ENCODE measurements at regions not wholly inside any gene's neighbourhood (a gene's known extent, or its start where the extent isn't known, plus 50 kb on each side); places are given as distances from the start of the nearest gene placed in this dataset.
A peak's percentile ranks its signal among the peaks of the same experiment; 100 is the strongest.
"Not testable (repeated sequence)": the region's sequence is repeated elsewhere in the genome, so short reads cannot be mapped to it uniquely, and the experiment has no call there.

GRCh38 chr16:85240982-85241924 is 129.0 kb upstream of the CIBAR2 start:
- DNase-seq (ENCODE audit: low read depth) = no peak
- peaks cover 14% of the 10 kb centered on the region for H3K27me3 ChIP-seq (ENCODE audit: control insufficient read depth, insufficient read depth, low read length)
- no peak for TF ChIP-seq CTCF (IDR thresholded peaks at IDR 0.05; ENCODE audit: insufficient read depth, low read length, poor library complexity, severe bottlenecking)
- no peak overlapping the region for H3K4me3 ChIP-seq (ENCODE audit: low read depth, low read length)
- H3K36me3 ChIP-seq (ENCODE audit: control insufficient read depth, insufficient read depth, low read length) = no peaks in the 10 kb centered on the region

DNA sequence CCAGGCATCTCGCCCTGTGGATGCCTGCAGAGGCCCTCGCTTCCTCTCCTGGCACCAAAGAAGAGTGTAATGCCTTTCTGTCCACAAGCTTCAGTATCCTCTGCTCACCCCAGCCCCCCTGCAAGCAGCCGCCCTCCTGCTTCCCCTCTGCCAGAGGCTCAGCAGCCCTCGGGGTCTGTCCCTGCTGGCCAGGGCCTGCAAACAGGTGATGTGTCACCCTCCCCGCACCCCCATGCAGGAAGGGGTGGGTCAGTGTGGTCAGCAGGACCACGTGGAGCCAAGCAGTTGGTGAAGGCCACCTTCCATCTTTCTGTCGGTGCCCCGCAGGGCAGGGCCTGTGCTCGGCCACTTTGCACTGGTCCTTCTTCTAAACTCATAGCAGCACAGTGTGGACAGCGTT is 129.9 kb upstream of the CIBAR2 start:
- no peak for DNase-seq (ENCODE audit: low read depth)
- H3K4me3 ChIP-seq (ENCODE audit: low read depth, low read length) = no peak overlapping the region
- no peak for TF ChIP-seq CTCF (IDR thresholded peaks at IDR 0.05; ENCODE audit: insufficient read depth, low read length, poor library complexity, severe bottlenecking)
- no peaks in the 10 kb centered on the region for H3K36me3 ChIP-seq (ENCODE audit: control insufficient read depth, insufficient read depth, low read length)
- H3K27me3 ChIP-seq (ENCODE audit: control insufficient read depth, insufficient read depth, low read length) = peaks cover 20% of the 10 kb centered on the region

GRCh38 chr16:85243308-85243707 is 131.0 kb upstream of the CIBAR2 start:
- H3K27me3 ChIP-seq (ENCODE audit: control insufficient read depth, insufficient read depth, low read length) = peaks cover 24% of the 10 kb centered on the region
- H3K4me3 ChIP-seq (ENCODE audit: low read depth, low read length) = no peak overlapping the region
- no peak for TF ChIP-seq CTCF (IDR thresholded peaks at IDR 0.05; ENCODE audit: insufficient read depth, low read length, poor library complexity, severe bottlenecking)
- no peaks in the 10 kb centered on the region for H3K36me3 ChIP-seq (ENCODE audit: control insufficient read depth, insufficient read depth, low read length)
- DNase-seq (ENCODE audit: low read depth) = no peak

DNA sequence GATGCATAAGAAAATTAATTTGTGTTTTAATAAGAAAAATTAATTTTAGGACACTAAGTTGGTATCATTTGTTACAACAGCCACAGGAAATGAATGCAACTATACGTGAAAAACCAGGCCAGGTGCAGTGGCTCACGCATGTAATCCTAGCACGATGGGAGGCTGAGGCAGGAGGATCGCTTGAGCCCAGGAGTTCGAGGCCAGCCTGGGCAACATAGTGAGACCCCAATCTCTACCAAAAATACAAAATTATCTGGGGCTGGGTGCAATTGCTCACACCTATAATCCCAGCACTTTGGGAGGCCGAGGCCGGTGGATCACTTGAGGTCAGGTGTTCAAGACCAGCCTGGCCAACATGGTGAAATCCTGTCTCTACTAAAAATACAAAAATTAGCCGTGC is 132.2 kb upstream of the CIBAR2 start:
- not testable (repeated sequence) for H3K4me3 ChIP-seq (ENCODE audit: low read depth, low read length)
- H3K27me3 ChIP-seq (ENCODE audit: control insufficient read depth, insufficient read depth, low read length) = peaks cover 25% of the 10 kb centered on the region

GRCh38 chr16:85245307-85246172 is 133.3 kb upstream of the CIBAR2 start:
- Histone ChIP-seq H3K4me3 (ENCODE audit: low read depth, low read length) (no peak overlapping the region), H3K27me3 (ENCODE audit: control insufficient read depth, insufficient read depth, low read length) (peaks cover 27% of the 10 kb centered on the region), H3K36me3 (ENCODE audit: control insufficient read depth, insufficient read depth, low read length) (no peaks in the 10 kb centered on the region)
- DNase-seq (ENCODE audit: low read depth) = no peak
- peak; percentile 91 for TF ChIP-seq CTCF (IDR thresholded peaks at IDR 0.05; ENCODE audit: insufficient read depth, low read length, poor library complexity, severe bottlenecking)

More for the DNA sequence above, 132.2 kb upstream of the CIBAR2 start:
- H3K36me3 ChIP-seq (ENCODE audit: control insufficient read depth, insufficient read depth, low read length); DNase-seq (ENCODE audit: low read depth): not testable (repeated sequence)

GRCh38 chr16:85246473-85246872 is 134.2 kb upstream of the CIBAR2 start:
- TF ChIP-seq CTCF (IDR thresholded peaks at IDR 0.05; ENCODE audit: insufficient read depth, low read length, poor library complexity, severe bottlenecking) = no peak
- H3K4me3 ChIP-seq (ENCODE audit: low read depth, low read length) = no peak overlapping the region
- peaks cover 25% of the 10 kb centered on the region for H3K27me3 ChIP-seq (ENCODE audit: control insufficient read depth, insufficient read depth, low read length)
- DNase-seq (ENCODE audit: low read depth) = no peak
- no peaks in the 10 kb centered on the region for H3K36me3 ChIP-seq (ENCODE audit: control insufficient read depth, insufficient read depth, low read length)

All from kidney epithelial cell (primary cell).